Natural killer cell treated with Interleukin-12 subunit alpha and Interleukin-12 subunit beta and Interleukin-15 and Interleukin-18, amount 100 ng/mL, for 72 hours (primary cell): ENCODE measurements at regions not wholly inside any gene's neighbourhood (a gene's known extent, or its start where the extent isn't known, plus 50 kb on each side); places are given as distances from the start of the nearest gene placed in this dataset.

Experiments used
- ATAC-seq, 2 donors: fragments of 150-1000 bp; cut with Tn5 transposase in 1 of 2; sonication (Bioruptor Pico), chemical (Tn5 transposase) in 1 of 2; 2 replicates each; pipeline ENCODE4 v1.10.0; 2021
- DNase-seq: peaks from one replicate; pipeline ENCODE4 v3.0.0; 2022; ENCODE audit warnings: low spot score
- H3K27ac Mint-ChIP-seq, 2 donors: 1 replicate in 1 of 2; 2 replicates in 1 of 2; pipeline ENCODE4 v1.8.0; 2022; ENCODE audit warnings: mixed read lengths in 2 of 2, mild to moderate bottlenecking in 1 of 2, moderate library complexity in 1 of 2
- H3K27me3 Mint-ChIP-seq, 2 donors: 1 replicate in 1 of 2; 2 replicates in 1 of 2; pipeline ENCODE4 v1.8.0; 2022; ENCODE audit warnings: mixed read lengths in 2 of 2
- H3K36me3 Mint-ChIP-seq: one replicate; pipeline ENCODE4 v1.8.0; 2022; ENCODE audit warnings: mixed read lengths
- H3K4me1 Mint-ChIP-seq, 2 donors: 1 replicate in 1 of 2; 2 replicates in 1 of 2; pipeline ENCODE4 v1.8.0; 2022; ENCODE audit warnings: low read depth in 2 of 2, mixed read lengths in 2 of 2, mild to moderate bottlenecking in 1 of 2
- H3K4me3 Mint-ChIP-seq: one replicate; pipeline ENCODE4 v1.8.0; 2022; ENCODE audit warnings: mixed read lengths
- H3K9me3 Mint-ChIP-seq: 2 replicates; pipeline ENCODE4 v1.8.0; 2022; ENCODE audit warnings: mixed read lengths

DNA sequence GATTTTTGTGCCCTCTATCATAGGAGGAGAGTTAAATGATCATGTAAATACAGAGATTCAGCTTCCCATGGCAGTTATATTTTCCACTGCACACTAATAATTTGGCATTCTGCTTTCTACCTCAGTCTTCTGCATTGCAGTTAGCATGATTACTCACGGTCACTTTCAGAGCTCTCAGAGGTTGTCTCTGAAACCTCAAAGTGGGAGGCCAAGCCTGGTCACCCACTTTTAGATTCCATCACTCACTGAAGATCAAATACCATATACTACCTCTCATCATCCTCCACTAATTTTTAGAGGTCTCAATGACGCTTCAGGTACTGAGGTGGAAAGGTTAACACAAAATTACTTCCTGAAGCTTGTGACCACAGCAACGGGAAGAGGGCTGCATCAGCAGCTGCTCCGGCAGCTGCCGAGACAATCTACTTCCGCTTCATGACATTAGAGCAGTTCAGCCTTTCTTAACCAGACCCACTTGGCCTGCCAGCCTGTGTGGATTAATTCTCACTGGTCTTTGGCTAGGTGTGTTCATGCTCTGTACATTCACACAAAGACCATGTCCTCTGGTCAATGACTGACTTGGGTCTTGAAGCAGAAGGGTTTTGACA is 416.4 kb upstream of the PDZRN3 start:
- no peak for ATAC-seq
- Mint-ChIP-seq H3K36me3 (peaks cover 4% of the 10 kb centered on the region), H3K9me3 (peaks cover 4% of the 10 kb centered on the region), H3K27me3 (no peaks in the 10 kb centered on the region), H3K4me1 (no peaks in the 10 kb centered on the region), H3K27ac (no peak overlapping the region), H3K4me3 (no peak overlapping the region)
- no peak for DNase-seq

DNA sequence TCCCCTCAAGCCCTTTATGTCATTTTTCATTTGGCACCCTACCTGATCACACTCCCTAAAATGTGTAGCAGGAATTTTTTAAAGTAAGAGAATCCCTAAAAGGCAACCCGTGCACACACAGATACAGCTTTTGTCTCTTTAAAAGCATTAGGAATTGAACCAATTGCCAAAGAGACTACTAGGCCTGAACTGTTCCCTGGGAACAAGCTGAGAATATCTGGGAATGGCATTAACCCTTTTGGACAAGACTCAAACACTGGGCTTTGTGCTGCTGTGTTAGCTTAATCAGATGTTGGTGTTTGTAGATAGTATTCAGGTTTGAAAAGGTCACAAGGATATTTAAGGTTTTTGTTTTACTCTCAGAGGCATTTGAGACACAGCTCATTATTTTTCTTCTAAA is 414.4 kb upstream of the PDZRN3 start:
- ATAC-seq (no peak), DNase-seq (no peak)
- Mint-ChIP-seq H3K27ac (no peak overlapping the region), H3K4me1 (no peaks in the 10 kb centered on the region), H3K4me3 (no peak overlapping the region), H3K27me3 (no peaks in the 10 kb centered on the region), H3K36me3 (no peaks in the 10 kb centered on the region), H3K9me3 (peaks cover 3% of the 10 kb centered on the region)

DNA sequence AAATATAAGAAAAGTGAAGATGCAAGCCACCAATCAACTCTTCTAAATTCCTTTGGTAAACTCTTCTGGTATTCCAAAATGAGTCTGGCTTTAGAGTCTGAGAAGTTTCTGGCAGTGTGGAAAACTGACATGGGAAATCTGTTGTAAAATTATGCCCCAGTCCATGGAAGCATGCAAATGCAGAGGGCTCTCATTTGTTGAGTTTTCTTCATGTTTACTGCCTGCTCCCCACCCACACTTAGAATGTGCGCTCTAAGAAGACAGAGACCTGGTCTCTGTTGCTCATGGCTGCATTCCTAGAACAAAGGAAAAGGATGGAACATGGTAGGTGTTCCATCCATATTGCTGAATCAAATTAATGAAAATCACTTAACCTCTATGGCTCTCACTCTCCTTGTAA is 411.8 kb upstream of the PDZRN3 start:
- no peaks in the 10 kb centered on the region for H3K4me1 Mint-ChIP-seq
- no peak for ATAC-seq
- H3K27me3 Mint-ChIP-seq, result no peaks in the 10 kb centered on the region
- H3K4me3 Mint-ChIP-seq, result no peak overlapping the region
- H3K36me3 Mint-ChIP-seq, result no peaks in the 10 kb centered on the region
- no peak overlapping the region for H3K27ac Mint-ChIP-seq
- peaks cover 15% of the 10 kb centered on the region for H3K9me3 Mint-ChIP-seq
- no peak for DNase-seq

DNA sequence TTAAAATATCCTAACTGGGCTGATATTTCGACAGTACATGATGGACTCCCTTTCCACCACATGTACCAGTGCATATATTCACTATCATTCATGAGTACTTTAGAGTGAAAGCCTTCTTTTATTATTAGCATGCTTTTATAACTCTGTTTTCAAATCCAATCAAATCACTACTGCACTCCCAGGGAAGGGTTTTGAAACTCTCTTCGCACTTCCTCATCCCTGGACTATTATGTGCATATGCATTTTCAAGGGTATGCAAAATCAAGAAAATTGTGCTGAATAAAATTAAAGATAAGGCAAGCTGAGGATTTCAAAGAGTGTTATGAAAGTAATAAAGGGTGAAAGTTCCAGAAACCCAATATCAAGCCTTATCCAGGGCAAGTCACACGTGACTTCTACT is 411.4 kb upstream of the PDZRN3 start:
- H3K4me3 Mint-ChIP-seq, result no peak overlapping the region
- H3K4me1 Mint-ChIP-seq, result no peaks in the 10 kb centered on the region
- peaks cover 19% of the 10 kb centered on the region for H3K9me3 Mint-ChIP-seq
- DNase-seq (no peak), ATAC-seq (no peak)
- no peak overlapping the region for H3K27ac Mint-ChIP-seq
- no peaks in the 10 kb centered on the region for H3K27me3 Mint-ChIP-seq
- no peaks in the 10 kb centered on the region for H3K36me3 Mint-ChIP-seq

DNA sequence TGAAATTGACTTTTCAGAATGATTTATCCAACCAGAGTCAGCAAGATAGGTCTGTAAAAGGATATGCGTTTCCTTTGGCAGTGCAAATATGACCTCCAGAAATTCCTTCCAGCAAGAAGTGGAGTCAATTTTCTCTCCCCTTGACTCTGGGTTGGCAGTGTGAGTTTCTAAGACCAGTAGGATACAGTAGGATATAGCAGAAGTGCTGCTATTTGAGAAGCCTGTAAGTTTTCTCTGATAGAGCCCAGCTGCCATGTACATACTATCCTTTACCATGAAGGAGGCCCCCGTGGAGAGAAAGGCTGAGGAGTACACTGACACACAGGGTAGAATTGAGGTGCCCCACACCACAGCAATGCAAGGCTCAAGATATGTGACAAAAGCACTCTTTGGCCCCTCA is 409.1 kb upstream of the PDZRN3 start:
- H3K9me3 Mint-ChIP-seq, result peaks cover 29% of the 10 kb centered on the region
- H3K27ac Mint-ChIP-seq, result no peak overlapping the region
- no peaks in the 10 kb centered on the region for H3K36me3 Mint-ChIP-seq
- DNase-seq (no peak), ATAC-seq (no peak)
- no peak overlapping the region for H3K4me3 Mint-ChIP-seq
- H3K4me1 Mint-ChIP-seq, result no peaks in the 10 kb centered on the region
- no peaks in the 10 kb centered on the region for H3K27me3 Mint-ChIP-seq

DNA sequence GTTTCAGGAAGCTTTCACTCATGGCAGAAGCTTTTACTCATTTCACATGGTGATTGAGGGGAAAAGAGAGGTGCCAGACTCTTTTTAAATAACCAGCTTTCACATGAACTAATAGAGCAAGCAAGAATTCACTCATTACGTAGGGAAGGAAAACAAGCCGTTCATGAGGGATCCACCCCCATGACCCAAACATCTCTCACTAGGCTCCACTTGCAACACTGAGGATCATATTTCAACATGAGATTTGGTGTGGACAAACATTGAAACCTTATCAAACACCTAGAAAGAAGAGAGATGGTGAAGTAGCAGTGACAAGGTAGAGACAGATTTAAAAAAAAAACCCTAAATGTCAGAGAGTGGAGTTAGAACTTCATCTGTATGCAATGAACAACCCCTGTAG is 408.6 kb upstream of the PDZRN3 start:
- no peak for DNase-seq
- Mint-ChIP-seq H3K4me1 (no peaks in the 10 kb centered on the region), H3K27ac (no peak overlapping the region), H3K36me3 (no peaks in the 10 kb centered on the region), H3K27me3 (no peaks in the 10 kb centered on the region), H3K9me3 (peaks cover 30% of the 10 kb centered on the region), H3K4me3 (no peak overlapping the region)
- ATAC-seq, result no peak

DNA sequence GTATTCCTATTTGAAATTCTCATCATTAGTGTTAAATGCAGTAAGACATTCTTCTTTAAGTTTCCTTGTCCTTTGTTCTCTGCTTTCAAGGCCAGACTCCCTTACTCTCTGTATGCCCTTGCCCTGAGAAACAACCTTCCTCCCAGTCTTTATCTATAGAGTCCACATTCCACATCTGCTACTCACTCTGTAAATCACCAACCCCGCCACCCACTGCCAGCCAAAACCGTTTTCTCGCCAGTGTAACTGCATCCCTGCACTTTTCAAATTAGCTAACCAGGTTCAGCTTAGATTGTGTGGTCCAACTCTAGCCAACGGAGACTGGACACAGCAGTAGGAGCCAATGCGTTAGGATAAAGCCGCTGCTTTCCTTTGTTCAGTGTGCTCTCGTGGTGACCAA is 402.4 kb upstream of the PDZRN3 start:
- DNase-seq (no peak), ATAC-seq (no peak)
- Mint-ChIP-seq H3K4me1 (no peaks in the 10 kb centered on the region), H3K27ac (no peak overlapping the region), H3K27me3 (no peaks in the 10 kb centered on the region), H3K36me3 (no peaks in the 10 kb centered on the region), H3K9me3 (peaks cover 34% of the 10 kb centered on the region), H3K4me3 (no peak overlapping the region)

DNA sequence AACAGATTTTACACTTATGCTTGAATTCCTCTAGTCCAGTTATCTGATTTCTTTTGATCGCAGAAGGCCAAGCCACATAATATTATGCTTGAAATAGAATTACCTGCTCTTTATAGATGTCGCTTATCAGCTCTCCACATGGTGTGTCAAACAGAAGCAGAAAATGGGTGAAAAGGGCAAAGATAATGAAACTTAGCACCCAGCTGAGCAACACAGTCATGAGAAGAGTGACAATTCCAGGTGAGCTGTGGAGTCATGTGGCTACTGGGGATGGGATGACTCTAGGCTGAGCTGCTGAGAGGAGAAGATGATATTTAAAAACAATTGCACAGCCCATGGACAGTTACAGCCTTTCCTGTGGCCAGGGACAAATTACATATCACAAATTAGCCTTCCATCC is 398.7 kb upstream of the PDZRN3 start:
- no peak for ATAC-seq
- no peaks in the 10 kb centered on the region for H3K27me3 Mint-ChIP-seq

DNA sequence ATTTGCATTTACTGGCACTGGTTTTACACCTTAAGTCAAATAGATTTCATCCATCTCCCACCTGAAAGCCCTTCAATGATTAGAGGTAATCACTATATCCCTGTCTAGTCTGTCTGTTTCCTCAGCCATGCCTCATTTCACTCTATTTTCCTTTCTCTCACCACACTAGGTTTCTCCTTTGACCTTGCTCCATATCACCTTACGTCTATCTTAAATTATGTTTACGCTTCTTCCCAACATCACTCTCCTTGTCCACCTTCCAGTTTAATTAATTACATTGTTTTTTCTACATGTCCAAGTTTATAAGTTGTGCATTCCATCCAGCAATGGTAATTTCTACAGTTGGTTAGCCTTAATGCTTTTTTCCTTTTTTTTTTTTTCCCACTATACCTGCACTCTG is 396.7 kb upstream of the PDZRN3 start:
- Mint-ChIP-seq H3K27ac (no peak overlapping the region), H3K9me3 (peaks cover 24% of the 10 kb centered on the region), H3K36me3 (no peaks in the 10 kb centered on the region), H3K4me1 (no peaks in the 10 kb centered on the region), H3K27me3 (no peaks in the 10 kb centered on the region), H3K4me3 (no peak overlapping the region)
- ATAC-seq (no peak), DNase-seq (no peak)

More for the DNA sequence above, 398.7 kb upstream of the PDZRN3 start:
- no peak for DNase-seq
- no peak overlapping the region for H3K4me3 Mint-ChIP-seq
- peaks cover 33% of the 10 kb centered on the region for H3K9me3 Mint-ChIP-seq
- H3K36me3 Mint-ChIP-seq, result no peaks in the 10 kb centered on the region
- H3K4me1 Mint-ChIP-seq, result no peaks in the 10 kb centered on the region
- H3K27ac Mint-ChIP-seq, result no peak overlapping the region

DNA sequence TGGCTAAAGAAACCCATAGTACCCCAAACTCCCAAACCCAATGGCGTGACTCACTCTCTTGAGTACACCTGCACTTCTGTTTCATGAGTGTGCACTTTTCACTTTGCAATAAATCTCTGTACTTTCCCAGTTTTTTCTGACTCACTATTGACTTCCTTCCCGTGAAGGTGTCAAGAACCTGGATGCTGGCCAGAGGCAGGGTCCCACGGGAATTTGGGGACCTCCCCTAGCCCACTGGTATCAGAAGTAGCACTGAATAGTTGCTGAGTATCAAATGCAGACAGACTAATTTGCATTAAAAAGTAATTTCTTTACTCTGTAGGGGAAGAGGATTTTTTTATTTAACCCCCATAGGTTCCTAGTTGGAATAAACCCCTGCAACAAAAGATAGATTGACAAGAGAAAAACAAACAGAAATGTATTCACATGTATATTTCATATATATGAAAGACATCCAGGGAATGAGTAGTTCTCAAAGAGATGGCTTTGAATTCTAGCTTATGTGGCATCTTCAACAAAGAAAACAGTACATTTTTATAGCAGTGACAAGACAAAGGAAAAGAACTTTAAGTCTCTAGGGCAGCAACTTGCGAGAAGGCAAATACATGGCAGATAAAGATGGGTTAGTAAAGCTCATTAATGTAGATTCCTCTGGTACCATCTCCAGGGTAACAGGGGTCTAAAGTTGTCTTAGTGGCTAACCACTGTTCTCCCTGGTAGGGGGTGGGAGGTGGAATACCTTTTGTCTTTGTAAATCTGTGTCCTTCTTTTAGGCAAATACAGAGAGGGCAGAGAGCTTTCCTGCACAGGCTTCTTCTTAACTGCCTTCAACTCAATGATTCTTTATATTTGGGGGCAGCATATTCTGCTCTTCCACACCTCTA is 385.5 kb upstream of the PDZRN3 start:
- DNase-seq (no peak), ATAC-seq (no peak)
- no peak overlapping the region for H3K4me3 Mint-ChIP-seq
- peaks cover 8% of the 10 kb centered on the region for H3K9me3 Mint-ChIP-seq
- H3K27ac Mint-ChIP-seq, result no peak overlapping the region
- H3K4me1 Mint-ChIP-seq, result no peaks in the 10 kb centered on the region
- no peaks in the 10 kb centered on the region for H3K27me3 Mint-ChIP-seq
- H3K36me3 Mint-ChIP-seq, result no peaks in the 10 kb centered on the region

DNA sequence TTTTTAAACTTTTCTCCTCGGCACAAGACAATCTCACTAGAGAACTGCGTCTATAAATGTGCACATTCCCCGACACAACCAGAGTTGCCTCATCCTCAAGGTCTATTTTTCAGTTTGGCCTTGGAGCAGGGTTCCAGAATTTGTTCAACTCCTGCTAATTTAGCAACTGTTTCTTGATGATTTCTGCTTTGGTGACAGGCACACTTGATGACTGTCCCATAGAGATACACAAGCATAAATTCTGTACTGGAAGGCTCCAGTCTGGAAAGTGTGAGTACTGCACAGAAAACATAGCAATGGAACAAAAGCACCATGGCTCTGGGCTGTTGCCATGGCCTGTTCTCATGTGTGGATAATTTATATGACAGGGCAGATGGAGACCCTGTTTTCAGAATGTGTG is 379.6 kb upstream of the PDZRN3 start:
- H3K4me1 Mint-ChIP-seq, result no peaks in the 10 kb centered on the region
- no peak overlapping the region for H3K27ac Mint-ChIP-seq
- ATAC-seq (no peak), DNase-seq (no peak)
- H3K27me3 Mint-ChIP-seq, result no peaks in the 10 kb centered on the region
- no peak overlapping the region for H3K4me3 Mint-ChIP-seq
- no peaks in the 10 kb centered on the region for H3K36me3 Mint-ChIP-seq
- H3K9me3 Mint-ChIP-seq, result peaks cover 8% of the 10 kb centered on the region

DNA sequence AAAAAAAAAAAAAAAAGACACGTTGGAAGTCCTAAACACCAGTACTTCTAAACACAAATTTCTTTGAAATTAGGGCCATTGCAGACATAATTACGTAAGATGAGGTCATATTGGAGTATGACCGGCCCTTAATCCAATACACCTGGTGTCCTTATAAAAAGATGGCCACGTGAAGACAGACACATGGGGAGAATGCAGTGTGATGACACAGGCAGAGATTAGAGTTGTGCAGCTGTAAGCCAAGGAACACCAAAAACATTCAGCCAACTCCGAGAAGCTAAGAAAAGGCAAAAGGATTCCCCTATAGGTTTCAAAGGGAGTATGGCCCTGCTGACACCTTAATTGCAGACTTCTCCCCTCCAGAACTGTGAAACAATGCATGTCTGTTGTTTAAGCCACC is 379.0 kb upstream of the PDZRN3 start:
- ATAC-seq (no peak), DNase-seq (no peak)
- Mint-ChIP-seq H3K27ac (no peak overlapping the region), H3K36me3 (no peaks in the 10 kb centered on the region), H3K4me1 (no peaks in the 10 kb centered on the region), H3K9me3 (peaks cover 10% of the 10 kb centered on the region), H3K4me3 (no peak overlapping the region), H3K27me3 (no peaks in the 10 kb centered on the region)

DNA sequence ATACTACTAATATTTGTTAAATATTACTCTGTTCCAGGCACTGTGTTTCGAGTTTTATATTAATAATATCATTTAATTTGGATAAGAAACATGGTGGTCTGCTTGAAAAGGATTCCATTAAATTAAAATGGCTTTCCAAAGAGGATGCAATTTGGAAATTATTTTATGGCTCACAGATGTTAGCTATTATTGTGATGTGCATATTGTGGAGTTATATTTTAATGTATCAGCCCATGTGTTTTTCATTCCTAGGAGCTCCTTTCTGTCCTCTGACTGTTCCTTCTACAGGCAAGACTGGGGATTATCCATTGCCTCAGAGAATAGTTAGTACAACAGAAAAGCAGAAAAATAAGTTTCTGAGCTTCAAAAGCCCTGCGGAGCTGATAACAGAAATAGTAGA is 376.7 kb upstream of the PDZRN3 start:
- Mint-ChIP-seq H3K9me3 (peaks cover 15% of the 10 kb centered on the region), H3K27ac (no peak overlapping the region)

DNA sequence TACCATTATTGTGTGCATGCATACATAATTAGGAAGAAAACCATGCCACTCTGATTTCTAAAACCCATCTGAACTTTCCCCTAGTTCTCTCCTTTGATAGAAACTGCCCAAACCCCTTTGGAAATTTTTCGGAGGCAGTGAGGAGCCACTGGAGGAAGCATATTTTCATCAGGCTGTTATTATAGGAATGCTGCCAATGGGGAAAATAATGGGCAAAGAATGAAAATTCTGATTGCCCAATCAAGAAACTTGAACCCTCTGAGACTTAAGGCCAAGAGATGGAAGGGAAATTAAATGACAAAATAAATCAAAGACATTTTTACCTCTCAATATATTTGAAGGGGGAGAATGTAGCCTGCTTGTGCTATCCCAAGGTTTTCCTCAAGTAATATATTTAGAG is 376.0 kb upstream of the PDZRN3 start:
- ATAC-seq, result no peak
- Mint-ChIP-seq H3K4me3 (no peak overlapping the region), H3K9me3 (peaks cover 12% of the 10 kb centered on the region), H3K4me1 (no peaks in the 10 kb centered on the region), H3K27ac (no peak overlapping the region), H3K27me3 (no peaks in the 10 kb centered on the region), H3K36me3 (no peaks in the 10 kb centered on the region)
- no peak for DNase-seq

More for the DNA sequence above, 376.7 kb upstream of the PDZRN3 start:
- Mint-ChIP-seq H3K27me3 (no peaks in the 10 kb centered on the region), H3K4me1 (no peaks in the 10 kb centered on the region), H3K36me3 (no peaks in the 10 kb centered on the region), H3K4me3 (no peak overlapping the region)
- DNase-seq, result no peak
- ATAC-seq, result no peak
